Left ventricle myocardium superior (tissue), 1 donor: ENCODE measurements at regions not wholly inside any gene's neighbourhood (a gene's known extent, or its start where the extent isn't known, plus 50 kb on each side); places are given as distances from the start of the nearest gene placed in this dataset.
"Not testable (repeated sequence)": the region's sequence is repeated elsewhere in the genome, so short reads cannot be mapped to it uniquely, and the experiment has no call there.

Experiments
- ATAC-seq: fragments of 200-7000 bp; cut with Tn5 transposase; one replicate; pipeline ENCODE4 v1.9.1; 2020; ENCODE audit warnings: mild to moderate bottlenecking, moderate library complexity
- DNase-seq: peaks from one replicate; pipeline ENCODE4 v3.0.0-alpha.2; 2020
- intact Hi-C: fragments of 100-400 bp; cut with micrococcal nuclease; formaldehyde crosslinking; loops from one replicate; pipeline ENCODE4 v1.11.0; 2022
- donor health status: DM: no; HTN: yes; CAD: no; lungs with severe emphysema.

GRCh38 chr16:29578898-29579297 is 72.7 kb upstream of the NPIPB12 start:
- ATAC-seq, intact Hi-C loops: not testable (repeated sequence)

GRCh38 chr16:29581764-29582163 is 75.6 kb upstream of the NPIPB12 start:
- intact Hi-C loops, DNase-seq, ATAC-seq: not testable (repeated sequence)

More at GRCh38 chr16:29578898-29579297, 72.7 kb upstream of the NPIPB12 start:
- not testable (repeated sequence) for DNase-seq

GRCh38 chr16:29591919-29592318 is 71.1 kb upstream of the SPN start:
- ATAC-seq, intact Hi-C loops, DNase-seq: not testable (repeated sequence)

- peak; percentile 87 for ATAC-seq
- DNase-seq = peak; percentile 87
- intact Hi-C loops = not testable (repeated sequence)
These were observed 68.7 kb upstream of the SPN start for GRCh38 chr16:29594269-29594925.

- ATAC-seq = peak; percentile 96
- intact Hi-C loops = not testable (repeated sequence)
These were observed 67.9 kb upstream of the SPN start for GRCh38 chr16:29594926-29595838.

GRCh38 chr16:29597030-29597429 is 66.0 kb upstream of the SPN start:
- ATAC-seq, intact Hi-C loops, DNase-seq: not testable (repeated sequence)

More at GRCh38 chr16:29594926-29595838, 67.9 kb upstream of the SPN start:
- peak; percentile 96 for DNase-seq

GRCh38 chr16:29600111-29601000 is 62.7 kb upstream of the SPN start:
- DNase-seq, ATAC-seq, intact Hi-C loops: not testable (repeated sequence)

GRCh38 chr16:29602247-29602625 is 60.8 kb upstream of the SPN start:
- not testable (repeated sequence) for ATAC-seq, DNase-seq

GRCh38 chr16:29602683-29603088 is 60.4 kb upstream of the SPN start:
- intact Hi-C loops, DNase-seq: not testable (repeated sequence)
- ATAC-seq = peak; percentile 38

More at GRCh38 chr16:29602247-29602625, 60.8 kb upstream of the SPN start:
- intact Hi-C loops = not testable (repeated sequence)

- intact Hi-C loops, DNase-seq: not testable (repeated sequence)
- peak; percentile 21 for ATAC-seq
These were observed 58.2 kb upstream of the SPN start for GRCh38 chr16:29604631-29605549.

- DNase-seq, intact Hi-C loops, ATAC-seq: not testable (repeated sequence)
These were observed 57.3 kb upstream of the SPN start for GRCh38 chr16:29605593-29606205.

- DNase-seq, ATAC-seq, intact Hi-C loops: not testable (repeated sequence)
These were observed 56.2 kb upstream of the SPN start for GRCh38 chr16:29606669-29607427.

GRCh38 chr16:29607428-29607823 is 55.6 kb upstream of the SPN start:
- peak; percentile 68 for ATAC-seq
- peak; percentile 48 for DNase-seq
- intact Hi-C loops = not testable (repeated sequence)

- peak; percentile 2 for ATAC-seq
- DNase-seq, intact Hi-C loops: not testable (repeated sequence)
These were observed 50.4 kb upstream of the SPN start for GRCh38 chr16:29612381-29613306.
